ENCODE measurements at regions not wholly inside any gene's neighbourhood (a gene's known extent, or its start where the extent isn't known, plus 50 kb on each side); places are given as distances from the start of the nearest gene placed in this dataset.

DNA sequence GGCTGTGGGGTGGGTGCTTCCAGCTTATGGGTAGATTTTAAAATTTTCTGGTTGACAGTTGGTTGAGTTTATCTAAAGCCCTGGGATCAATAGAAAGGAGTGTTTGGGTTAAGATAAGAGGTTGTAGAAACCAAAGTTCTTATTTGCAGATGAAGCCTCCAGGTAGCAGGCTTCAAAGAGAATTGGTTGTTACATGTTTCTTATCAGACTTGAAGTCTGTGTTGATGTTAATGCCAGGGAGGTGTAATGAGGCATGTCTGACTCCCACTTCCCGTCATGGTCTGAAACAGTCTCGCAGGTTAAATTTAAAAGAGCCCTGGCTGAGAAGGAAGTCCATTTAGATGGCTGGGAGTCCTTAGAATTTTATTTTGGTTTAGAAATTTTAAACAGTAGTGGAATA is 165.2 kb upstream of the TMEM72 start:
- TF ChIP-seq CTCF (conservative IDR thresholded peaks at IDR 0.05), result no peak
- no peak for TF ChIP-seq EZH2 (IDR thresholded peaks at IDR 0.05; ENCODE audit: low read depth)

Data from PC-9 (cell line).